Gastroesophageal sphincter (tissue), 3 donors: ENCODE measurements at regions not wholly inside any gene's neighbourhood (a gene's known extent, or its start where the extent isn't known, plus 50 kb on each side); places are given as distances from the start of the nearest gene placed in this dataset.

ENCODE experiments used
- EP300 ChIP-seq: sonication (generic); formaldehyde crosslinking; IDR thresholded peaks from one replicate; pipeline ENCODE4 v1.6.1; 2017; ENCODE audit warnings: antibody characterized with exemption, mild to moderate bottlenecking
- POLR2A ChIP-seq, 2 donors: fragments of 450-650 bp; IDR thresholded peaks; one replicate each; pipeline ENCODE4 v1.6.1; 2017; ENCODE audit warnings: antibody characterized with exemption in 2 of 2, mild to moderate bottlenecking in 2 of 2, moderate library complexity in 1 of 2
- POLR2AphosphoS5 ChIP-seq: sonication (generic); formaldehyde crosslinking; IDR thresholded peaks from one replicate; pipeline ENCODE4 v1.6.1; 2017; ENCODE audit warnings: antibody characterized with exemption
- TF ChIP-seq, protein P1 (sequence below), 4 experiments: fragments of 200-600 bp in 2 of 4; fragments of 450-650 bp in 2 of 4; sonication (generic) in 1 of 4; IDR thresholded peaks; one replicate each; pipeline ENCODE4 v1.5.1; 2017 to 2019; ENCODE audit warnings: antibody characterized with exemption in 4 of 4, mild to moderate bottlenecking in 2 of 4, moderate library complexity in 2 of 4

DNA sequence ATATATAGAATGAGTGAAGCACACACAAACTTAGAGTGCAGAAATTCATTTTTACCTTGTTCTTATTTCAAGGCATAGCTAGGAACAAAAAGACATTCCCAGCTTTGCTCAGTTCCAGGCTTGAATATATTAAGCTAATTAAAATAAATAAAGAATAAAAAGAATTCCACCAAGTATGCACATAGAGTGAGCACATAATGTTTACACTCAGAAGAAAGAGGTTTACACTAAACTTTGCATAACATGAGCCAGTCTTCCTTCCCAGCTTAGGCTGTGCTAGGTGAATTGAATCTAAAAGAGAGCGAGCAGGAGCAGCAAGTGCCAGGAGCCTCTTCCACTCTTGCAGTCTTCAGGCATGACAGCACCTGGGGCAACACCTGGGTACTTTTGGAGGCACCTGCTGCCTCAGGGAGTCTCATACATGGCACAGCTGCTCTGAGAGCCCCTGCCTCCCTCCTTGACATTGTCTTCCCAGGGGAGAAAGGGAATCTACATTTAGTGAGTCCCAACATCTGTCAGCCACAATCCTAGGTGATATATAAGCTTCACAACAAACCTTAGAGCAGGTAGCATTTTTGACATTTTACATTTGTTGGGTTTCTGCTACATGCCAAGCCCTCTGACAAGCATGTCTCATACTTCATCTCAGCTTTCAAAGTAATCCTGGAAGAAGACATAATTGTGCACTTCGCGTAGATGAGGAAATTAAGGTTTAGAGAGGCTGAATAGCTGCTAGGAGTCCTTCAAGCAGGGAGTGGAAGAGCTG, 732.7 kb upstream of the TENM4 start:
- TF ChIP-seq, protein P1, sequence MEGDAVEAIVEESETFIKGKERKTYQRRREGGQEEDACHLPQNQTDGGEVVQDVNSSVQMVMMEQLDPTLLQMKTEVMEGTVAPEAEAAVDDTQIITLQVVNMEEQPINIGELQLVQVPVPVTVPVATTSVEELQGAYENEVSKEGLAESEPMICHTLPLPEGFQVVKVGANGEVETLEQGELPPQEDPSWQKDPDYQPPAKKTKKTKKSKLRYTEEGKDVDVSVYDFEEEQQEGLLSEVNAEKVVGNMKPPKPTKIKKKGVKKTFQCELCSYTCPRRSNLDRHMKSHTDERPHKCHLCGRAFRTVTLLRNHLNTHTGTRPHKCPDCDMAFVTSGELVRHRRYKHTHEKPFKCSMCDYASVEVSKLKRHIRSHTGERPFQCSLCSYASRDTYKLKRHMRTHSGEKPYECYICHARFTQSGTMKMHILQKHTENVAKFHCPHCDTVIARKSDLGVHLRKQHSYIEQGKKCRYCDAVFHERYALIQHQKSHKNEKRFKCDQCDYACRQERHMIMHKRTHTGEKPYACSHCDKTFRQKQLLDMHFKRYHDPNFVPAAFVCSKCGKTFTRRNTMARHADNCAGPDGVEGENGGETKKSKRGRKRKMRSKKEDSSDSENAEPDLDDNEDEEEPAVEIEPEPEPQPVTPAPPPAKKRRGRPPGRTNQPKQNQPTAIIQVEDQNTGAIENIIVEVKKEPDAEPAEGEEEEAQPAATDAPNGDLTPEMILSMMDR (IDR thresholded peaks at IDR 0.05): no peak
- no peak for TF ChIP-seq POLR2A (IDR thresholded peaks at IDR 0.05)
- no peak for TF ChIP-seq EP300
- no peak for TF ChIP-seq POLR2AphosphoS5
